Osteoblast (primary cell): ENCODE measurements at regions not wholly inside any gene's neighbourhood (a gene's known extent, or its start where the extent isn't known, plus 50 kb on each side); places are given as distances from the start of the nearest gene placed in this dataset.
"Not testable (repeated sequence)": the region's sequence is repeated elsewhere in the genome, so short reads cannot be mapped to it uniquely, and the experiment has no call there.

Experiments
- DNase-seq: peaks from one replicate; pipeline ENCODE4 v3.0.0; 2011; ENCODE audit warnings: low spot score, mixed read lengths; ENCODE audit not compliant: insufficient read length; ENCODE audit errors: missing footprints
- H2AFZ ChIP-seq: 2 replicates; pipeline ENCODE4 v1.6.0; 2011; ENCODE audit warnings: mild to moderate bottlenecking, low read length
- H3K27ac ChIP-seq: 2 replicates; pipeline ENCODE4 v1.5.1; 2011; ENCODE audit warnings: mild to moderate bottlenecking, low read depth, low read length, moderate library complexity
- H3K27me3 ChIP-seq: 2 replicates; pipeline ENCODE4 v1.6.0; 2012; ENCODE audit warnings: mild to moderate bottlenecking, control low read depth, inconsistent platforms, low read length, moderate library complexity; ENCODE audit not compliant: insufficient read depth
- H3K36me3 ChIP-seq: 2 replicates; pipeline ENCODE4 v1.5.1; 2011; ENCODE audit warnings: mild to moderate bottlenecking, low read length, control low read depth, moderate library complexity; ENCODE audit not compliant: insufficient read depth
- H3K4me1 ChIP-seq: 2 replicates; pipeline ENCODE4 v1.5.1; 2011; ENCODE audit warnings: mild to moderate bottlenecking, low read length, control low read depth, moderate library complexity; ENCODE audit not compliant: insufficient read depth
- H3K4me2 ChIP-seq: 2 replicates; pipeline ENCODE4 v1.6.0; 2011; ENCODE audit warnings: mild to moderate bottlenecking, low read length; ENCODE audit not compliant: insufficient read depth
- H3K4me3 ChIP-seq: fragments of 200-600 bp; sonication (generic); 3 replicates; pipeline ENCODE4 v1.5.1; 2012; ENCODE audit warnings: mild to moderate bottlenecking, low read length, inconsistent platforms; ENCODE audit not compliant: insufficient read depth
- H3K79me2 ChIP-seq: 2 replicates; pipeline ENCODE4 v1.6.0; 2012; ENCODE audit warnings: mild to moderate bottlenecking, low read length, control low read depth, inconsistent platforms; ENCODE audit not compliant: insufficient read depth
- H3K9me3 ChIP-seq: 2 replicates; pipeline ENCODE4 v1.5.1; 2011; ENCODE audit warnings: low read depth, low read length, control low read depth
- H4K20me1 ChIP-seq: 2 replicates; pipeline ENCODE4 v1.6.0; 2012; ENCODE audit warnings: mild to moderate bottlenecking, low read length, control low read depth; ENCODE audit not compliant: insufficient read depth
- CTCF ChIP-seq: IDR thresholded peaks from 2 replicates; pipeline ENCODE4 v1.5.1; 2011; ENCODE audit warnings: mild to moderate bottlenecking, low read depth, low read length, moderate library complexity; ENCODE audit errors: extremely low read depth

DNA sequence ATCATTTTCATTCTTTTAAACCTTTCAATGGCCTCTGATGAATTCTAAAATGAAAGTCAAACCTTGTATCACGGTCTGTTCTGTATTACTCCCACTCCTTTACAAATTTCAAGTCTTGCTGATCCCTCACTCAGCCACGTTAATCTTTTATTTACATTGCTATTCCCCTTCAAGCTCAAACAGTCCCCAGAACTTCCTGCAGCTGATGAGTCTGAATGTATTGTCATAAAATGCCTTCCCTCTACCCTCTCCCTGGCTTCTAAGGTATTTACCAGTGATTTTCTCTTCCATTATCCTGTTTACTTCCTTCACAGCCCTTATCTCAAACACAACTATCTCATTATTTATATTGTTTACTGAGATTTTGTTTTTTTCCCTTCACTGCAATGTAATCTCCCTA lies 562.3 kb upstream of the C9orf72 start:
- no peak overlapping the region for H3K4me3 ChIP-seq
- no peaks in the 10 kb centered on the region for H3K27me3 ChIP-seq
- H3K9me3 ChIP-seq: peaks cover 2% of the 10 kb centered on the region
- no peak overlapping the region for H3K27ac ChIP-seq
- H2AFZ ChIP-seq: no peak overlapping the region
- no peak overlapping the region for H3K4me2 ChIP-seq
- no peaks in the 10 kb centered on the region for H3K79me2 ChIP-seq
- H3K4me1 ChIP-seq: no peaks in the 10 kb centered on the region
- H3K36me3 ChIP-seq: no peaks in the 10 kb centered on the region
- TF ChIP-seq CTCF: no peak
- H4K20me1 ChIP-seq: no peaks in the 10 kb centered on the region
- DNase-seq: no peak

GRCh38 chr9:28136113-28136512 lies 562.8 kb upstream of the C9orf72 start:
- Histone ChIP-seq H3K79me2 (no peaks in the 10 kb centered on the region), H3K9me3 (peaks cover 2% of the 10 kb centered on the region), H2AFZ (no peak overlapping the region), H3K4me2 (no peak overlapping the region), H3K4me1 (no peaks in the 10 kb centered on the region), H3K36me3 (no peaks in the 10 kb centered on the region), H3K27ac (no peak overlapping the region), H4K20me1 (no peaks in the 10 kb centered on the region), H3K27me3 (no peaks in the 10 kb centered on the region), H3K4me3 (no peak overlapping the region)
- no peak for TF ChIP-seq CTCF
- no peak for DNase-seq

DNA sequence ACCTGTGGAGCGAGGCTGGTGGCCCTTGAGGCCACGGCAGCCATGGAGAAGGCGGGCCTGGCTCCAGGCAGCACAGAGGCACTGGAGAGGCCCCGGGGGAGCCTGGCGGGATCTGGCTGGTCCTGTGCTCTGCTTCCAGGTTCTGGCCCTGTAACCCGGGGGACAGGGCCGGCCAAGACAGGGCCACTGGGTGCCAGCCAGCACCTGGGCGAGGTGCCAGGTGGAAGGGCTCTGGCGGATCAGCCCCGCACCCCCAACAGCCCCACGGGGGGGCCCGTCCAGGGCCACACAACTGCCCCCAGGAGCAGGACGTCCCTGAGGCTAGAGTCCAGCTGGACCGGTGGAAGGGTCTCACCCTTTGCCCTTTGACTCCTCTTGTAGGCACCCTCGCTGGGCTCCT lies 574.1 kb upstream of the C9orf72 start:
- not testable (repeated sequence) for H4K20me1 ChIP-seq, H3K79me2 ChIP-seq, H3K27me3 ChIP-seq, H3K4me3 ChIP-seq, H3K36me3 ChIP-seq, DNase-seq, H3K4me1 ChIP-seq, H3K9me3 ChIP-seq, H3K27ac ChIP-seq, H2AFZ ChIP-seq, H3K4me2 ChIP-seq

- DNase-seq, H3K27me3 ChIP-seq, H3K4me3 ChIP-seq, H3K79me2 ChIP-seq, H3K4me1 ChIP-seq, H3K9me3 ChIP-seq, H3K36me3 ChIP-seq, H3K27ac ChIP-seq, H2AFZ ChIP-seq, H4K20me1 ChIP-seq, H3K4me2 ChIP-seq: not testable (repeated sequence)
These were observed 574.8 kb upstream of the C9orf72 start for GRCh38 chr9:28147923-28148597.

DNA sequence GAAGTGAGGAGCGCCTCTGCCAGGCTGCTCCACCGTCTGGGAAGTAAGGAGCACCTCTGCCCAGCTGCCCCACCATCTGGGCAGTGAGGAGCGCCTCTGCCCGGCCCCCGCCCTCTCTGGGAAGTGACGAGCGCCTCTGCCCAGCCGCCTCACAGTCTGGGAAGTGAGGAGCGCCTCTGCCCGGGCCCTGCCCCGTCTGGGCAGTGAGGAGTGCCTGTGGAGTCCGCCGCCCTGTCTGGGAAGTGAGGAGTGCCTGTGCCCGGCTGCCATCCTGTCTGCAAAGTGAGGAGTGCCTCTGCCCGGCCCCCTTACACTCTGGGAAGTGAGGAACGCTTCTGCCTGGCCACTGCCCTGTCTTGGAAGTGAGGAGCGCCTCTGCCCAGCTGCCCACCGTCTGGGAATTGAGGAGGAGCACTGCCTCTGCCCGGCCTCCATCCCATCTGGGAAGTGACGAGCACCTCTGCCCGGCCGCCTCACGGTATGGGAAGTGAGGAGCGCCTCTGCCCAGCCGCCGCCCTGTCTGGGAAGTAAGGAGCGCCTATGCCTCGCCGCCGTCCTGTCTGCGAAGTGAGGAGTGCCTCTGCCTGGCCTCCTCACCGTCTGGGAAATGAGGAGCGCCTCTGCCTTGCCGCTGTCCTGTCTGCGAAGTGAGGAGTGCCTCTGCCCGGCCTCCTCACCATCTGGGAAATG lies 576.2 kb upstream of the C9orf72 start:
- H3K4me2 ChIP-seq, H4K20me1 ChIP-seq, H3K36me3 ChIP-seq, H3K27ac ChIP-seq, H2AFZ ChIP-seq, DNase-seq, H3K9me3 ChIP-seq, H3K27me3 ChIP-seq, H3K79me2 ChIP-seq, H3K4me1 ChIP-seq, H3K4me3 ChIP-seq: not testable (repeated sequence)
